OCI-LY1 (cell line): ENCODE measurements at regions not wholly inside any gene's neighbourhood (a gene's known extent, or its start where the extent isn't known, plus 50 kb on each side); places are given as distances from the start of the nearest gene placed in this dataset.

Experiments
- H2AFZ ChIP-seq: fragments of 200-600 bp; sonication (generic), shearing (Covaris generic); 2 replicates; pipeline ENCODE4 v1.6.0; 2014; ENCODE audit warnings: antibody characterized with exemption, mild to moderate bottlenecking, low read length
- H3F3A ChIP-seq: fragments of 200-600 bp; sonication (generic), shearing (Covaris generic); 2 replicates; pipeline ENCODE4 v1.6.0; 2014; ENCODE audit warnings: mild to moderate bottlenecking, antibody characterized with exemption, low read length, moderate library complexity; ENCODE audit not compliant: insufficient read depth
- H3K27ac ChIP-seq: fragments of 200-600 bp; sonication (generic); 2 replicates; pipeline ENCODE4 v1.5.1; 2014; ENCODE audit warnings: low read length, mixed run types, mild to moderate bottlenecking, low read depth; ENCODE audit not compliant: poor library complexity, severe bottlenecking
- H3K27me3 ChIP-seq: fragments of 200-600 bp; sonication (generic); 2 replicates; pipeline ENCODE4 v1.6.0; 2014; ENCODE audit warnings: antibody characterized with exemption, mild to moderate bottlenecking, low read length, moderate library complexity; ENCODE audit not compliant: insufficient read depth
- H3K36me3 ChIP-seq: fragments of 200-600 bp; sonication (generic); 2 replicates; pipeline ENCODE4 v1.6.1; 2014; ENCODE audit warnings: mild to moderate bottlenecking, antibody characterized with exemption, low read length, moderate library complexity, mixed read lengths; ENCODE audit not compliant: insufficient read depth
- H3K4me1 ChIP-seq: fragments of 200-600 bp; sonication (generic); 2 replicates; pipeline ENCODE4 v1.5.1; 2014; ENCODE audit warnings: mild to moderate bottlenecking, low read length, moderate library complexity; ENCODE audit not compliant: insufficient read depth, severe bottlenecking
- H3K4me2 ChIP-seq: fragments of 200-600 bp; sonication (generic), shearing (Covaris generic); 2 replicates; pipeline ENCODE4 v1.6.1; 2014; ENCODE audit warnings: low read length
- H3K4me3 ChIP-seq: fragments of 200-600 bp; sonication (generic); 2 replicates; pipeline ENCODE4 v1.5.1; 2014; ENCODE audit warnings: low read length, low read depth, mild to moderate bottlenecking, mixed read lengths; ENCODE audit not compliant: poor library complexity, severe bottlenecking
- H3K79me2 ChIP-seq: fragments of 200-600 bp; shearing (Covaris generic); 2 replicates; pipeline ENCODE4 v1.6.1; 2016; ENCODE audit warnings: mixed run types, low read length, mixed read lengths; ENCODE audit not compliant: insufficient read depth
- H3K9ac ChIP-seq: fragments of 200-600 bp; sonication (generic), shearing (Covaris generic); 2 replicates; pipeline ENCODE4 v1.6.1; 2014; ENCODE audit warnings: mild to moderate bottlenecking, low read length, mixed read lengths
- H3K9me2 ChIP-seq: fragments of 200-600 bp; sonication (generic), shearing (Covaris generic); 2 replicates; pipeline ENCODE4 v1.6.1; 2014; ENCODE audit warnings: low read depth, mild to moderate bottlenecking, low read length, mixed read lengths
- H3K9me3 ChIP-seq: fragments of 200-600 bp; shearing (Covaris generic); 2 replicates; pipeline ENCODE4 v1.6.1; 2014; ENCODE audit warnings: low read length, mixed read lengths
- H4K20me1 ChIP-seq: fragments of 200-600 bp; sonication (generic), shearing (Covaris generic); 2 replicates; pipeline ENCODE4 v1.6.0; 2016; ENCODE audit warnings: mild to moderate bottlenecking, low read length; ENCODE audit not compliant: insufficient read depth
- EZH2 ChIP-seq: fragments of 200-600 bp; sonication (generic), shearing (Covaris generic); IDR thresholded peaks from 2 replicates; pipeline ENCODE4 v1.8.0; 2017; ENCODE audit warnings: borderline replicate concordance, mixed run types, mild to moderate bottlenecking, antibody characterized with exemption, low read length, moderate library complexity, mixed read lengths
- TF ChIP-seq, protein P1 (sequence below): fragments of 200-600 bp; sonication (generic), shearing (Covaris generic); IDR thresholded peaks from 2 replicates; pipeline ENCODE4 v1.5.1; 2017; ENCODE audit warnings: mild to moderate bottlenecking, antibody characterized with exemption, low read length, moderate library complexity, mixed read lengths

DNA sequence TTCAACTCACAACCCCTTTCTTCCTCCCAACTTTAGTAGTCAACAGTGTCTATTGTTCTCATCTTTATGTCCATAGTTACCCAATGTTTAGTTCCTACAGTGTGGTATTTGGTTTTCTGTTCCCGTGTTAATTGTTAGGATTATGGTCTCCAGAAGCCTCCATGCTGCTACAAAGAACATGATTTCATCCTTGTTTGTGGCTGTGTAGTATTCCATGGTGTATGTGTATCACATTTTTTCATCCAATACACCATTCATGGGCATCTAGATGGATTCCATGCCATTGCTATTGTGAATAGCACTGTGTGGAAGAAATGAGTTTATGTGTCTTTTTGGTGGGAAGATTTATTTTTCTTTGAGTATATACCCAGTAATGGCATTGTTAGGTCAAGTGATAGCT lies 420.3 kb downstream of the XYLT1 start:
- Histone ChIP-seq H3K9me2 (no peaks in the 10 kb centered on the region), H3K4me2 (no peak overlapping the region), H3K79me2 (no peaks in the 10 kb centered on the region), H3K9ac (no peak overlapping the region), H3K9me3 (peaks cover 3% of the 10 kb centered on the region; the same call in 1 of the 2 replicates), H3K4me3 (no peak overlapping the region), H3K27ac (no peak overlapping the region), H3F3A (no peaks in the 10 kb centered on the region), H4K20me1 (no peaks in the 10 kb centered on the region), H3K36me3 (no peaks in the 10 kb centered on the region; the same call in 1 of the 2 replicates), H3K4me1 (no peaks in the 10 kb centered on the region), H2AFZ (no peak overlapping the region), H3K27me3 (no peaks in the 10 kb centered on the region)
- TF ChIP-seq EZH2: no peak
- TF ChIP-seq, protein P1, sequence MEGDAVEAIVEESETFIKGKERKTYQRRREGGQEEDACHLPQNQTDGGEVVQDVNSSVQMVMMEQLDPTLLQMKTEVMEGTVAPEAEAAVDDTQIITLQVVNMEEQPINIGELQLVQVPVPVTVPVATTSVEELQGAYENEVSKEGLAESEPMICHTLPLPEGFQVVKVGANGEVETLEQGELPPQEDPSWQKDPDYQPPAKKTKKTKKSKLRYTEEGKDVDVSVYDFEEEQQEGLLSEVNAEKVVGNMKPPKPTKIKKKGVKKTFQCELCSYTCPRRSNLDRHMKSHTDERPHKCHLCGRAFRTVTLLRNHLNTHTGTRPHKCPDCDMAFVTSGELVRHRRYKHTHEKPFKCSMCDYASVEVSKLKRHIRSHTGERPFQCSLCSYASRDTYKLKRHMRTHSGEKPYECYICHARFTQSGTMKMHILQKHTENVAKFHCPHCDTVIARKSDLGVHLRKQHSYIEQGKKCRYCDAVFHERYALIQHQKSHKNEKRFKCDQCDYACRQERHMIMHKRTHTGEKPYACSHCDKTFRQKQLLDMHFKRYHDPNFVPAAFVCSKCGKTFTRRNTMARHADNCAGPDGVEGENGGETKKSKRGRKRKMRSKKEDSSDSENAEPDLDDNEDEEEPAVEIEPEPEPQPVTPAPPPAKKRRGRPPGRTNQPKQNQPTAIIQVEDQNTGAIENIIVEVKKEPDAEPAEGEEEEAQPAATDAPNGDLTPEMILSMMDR: no peak
